Uterus (tissue), 3 donors: ENCODE measurements at regions not wholly inside any gene's neighbourhood (a gene's known extent, or its start where the extent isn't known, plus 50 kb on each side); places are given as distances from the start of the nearest gene placed in this dataset.

Experiments
- DNase-seq, 2 donors: peaks; one replicate each; pipeline ENCODE4 v3.0.0-alpha.2; 2019 to 2020
- H3K27ac ChIP-seq, 2 donors: fragments of 200-600 bp; sonication (generic); 1 replicate in 1 of 2; 2 replicates in 1 of 2; pipeline ENCODE4 v1.5.1; 2016 to 2018
- H3K27me3 ChIP-seq, 2 donors: fragments of 200-600 bp; sonication (generic); one replicate each; pipeline ENCODE4 v1.5.1; 2018 to 2019; ENCODE audit warnings: control low read depth in 1 of 2
- H3K36me3 ChIP-seq, 2 donors: fragments of 200-600 bp; sonication (generic); one replicate each; pipeline ENCODE4 v1.5.1; 2019; ENCODE audit warnings: control low read depth in 1 of 2
- H3K4me1 ChIP-seq, 2 donors: fragments of 200-600 bp; sonication (generic); one replicate each; pipeline ENCODE4 v1.5.1; 2018 to 2019; ENCODE audit warnings: control low read depth in 1 of 2
- H3K4me3 ChIP-seq, 2 donors: fragments of 200-600 bp; sonication (generic); 1 replicate in 1 of 2; 2 replicates in 1 of 2; pipeline ENCODE4 v1.5.1; 2018 to 2019; ENCODE audit warnings: mild to moderate bottlenecking in 1 of 2
- H3K9me3 ChIP-seq, 2 donors: fragments of 200-600 bp; sonication (generic); one replicate each; pipeline ENCODE4 v1.5.1; 2019; ENCODE audit warnings: control low read depth in 1 of 2
- POLR2A ChIP-seq, 2 donors: fragments of 450-650 bp; IDR thresholded peaks; one replicate each; pipeline ENCODE4 v1.6.1; 2016; ENCODE audit warnings: antibody characterized with exemption in 2 of 2, mild to moderate bottlenecking in 1 of 2, moderate library complexity in 1 of 2
- intact Hi-C: fragments of 100-400 bp; cut with DNase I; formaldehyde crosslinking; loops from one replicate; pipeline ENCODE4 v1.15.1; 2023; ENCODE audit warnings: low total_unique reads
- TF ChIP-seq, protein P1 (sequence below), 4 experiments: fragments of 200-600 bp in 2 of 4; fragments of 450-650 bp in 2 of 4; sonication (generic) in 2 of 4; IDR thresholded peaks; one replicate each; pipeline ENCODE4 v1.5.1; 2016 to 2019; ENCODE audit warnings: antibody characterized with exemption in 4 of 4, mild to moderate bottlenecking in 2 of 4, moderate library complexity in 1 of 4
- donor health status: DM: yes; HTN: yes; CAD: no.

GRCh38 chr2:161107265-161107664, 53.0 kb upstream of the TANK start:
- no peak overlapping the region for H3K4me3 ChIP-seq
- H3K27ac ChIP-seq, result no peak overlapping the region
- TF ChIP-seq, protein P1, sequence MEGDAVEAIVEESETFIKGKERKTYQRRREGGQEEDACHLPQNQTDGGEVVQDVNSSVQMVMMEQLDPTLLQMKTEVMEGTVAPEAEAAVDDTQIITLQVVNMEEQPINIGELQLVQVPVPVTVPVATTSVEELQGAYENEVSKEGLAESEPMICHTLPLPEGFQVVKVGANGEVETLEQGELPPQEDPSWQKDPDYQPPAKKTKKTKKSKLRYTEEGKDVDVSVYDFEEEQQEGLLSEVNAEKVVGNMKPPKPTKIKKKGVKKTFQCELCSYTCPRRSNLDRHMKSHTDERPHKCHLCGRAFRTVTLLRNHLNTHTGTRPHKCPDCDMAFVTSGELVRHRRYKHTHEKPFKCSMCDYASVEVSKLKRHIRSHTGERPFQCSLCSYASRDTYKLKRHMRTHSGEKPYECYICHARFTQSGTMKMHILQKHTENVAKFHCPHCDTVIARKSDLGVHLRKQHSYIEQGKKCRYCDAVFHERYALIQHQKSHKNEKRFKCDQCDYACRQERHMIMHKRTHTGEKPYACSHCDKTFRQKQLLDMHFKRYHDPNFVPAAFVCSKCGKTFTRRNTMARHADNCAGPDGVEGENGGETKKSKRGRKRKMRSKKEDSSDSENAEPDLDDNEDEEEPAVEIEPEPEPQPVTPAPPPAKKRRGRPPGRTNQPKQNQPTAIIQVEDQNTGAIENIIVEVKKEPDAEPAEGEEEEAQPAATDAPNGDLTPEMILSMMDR (IDR thresholded peaks at IDR 0.05), result no peak
- no peak for TF ChIP-seq POLR2A (IDR thresholded peaks at IDR 0.05)
- intact Hi-C loops, result no loop called here
- no peak for DNase-seq
- no peaks in the 10 kb centered on the region for H3K36me3 ChIP-seq
- no peaks in the 10 kb centered on the region for H3K4me1 ChIP-seq
- no peaks in the 10 kb centered on the region for H3K27me3 ChIP-seq
- H3K9me3 ChIP-seq, result no peaks in the 10 kb centered on the region
